Chondrocyte (in vitro differentiated cells): ENCODE measurements at regions not wholly inside any gene's neighbourhood (a gene's known extent, or its start where the extent isn't known, plus 50 kb on each side); places are given as distances from the start of the nearest gene placed in this dataset.
"Not testable (repeated sequence)": the region's sequence is repeated elsewhere in the genome, so short reads cannot be mapped to it uniquely, and the experiment has no call there.

ENCODE experiments used
- DNase-seq: peaks from one replicate; pipeline ENCODE4 v3.0.0; 2021; ENCODE audit warnings: mixed read lengths, low spot score
- H3K27ac Mint-ChIP-seq: one replicate; pipeline ENCODE4 v1.8.0; 2021; ENCODE audit warnings: mild to moderate bottlenecking, moderate library complexity, mixed read lengths; ENCODE audit not compliant: unreplicated experiment
- H3K27me3 Mint-ChIP-seq: 2 replicates; pipeline ENCODE4 v1.8.0; 2021; ENCODE audit warnings: low read depth, mixed read lengths
- H3K36me3 Mint-ChIP-seq: 2 replicates; pipeline ENCODE4 v1.8.0; 2021; ENCODE audit warnings: low read depth, mixed read lengths
- H3K4me1 Mint-ChIP-seq: 2 replicates; pipeline ENCODE4 v1.8.0; 2021; ENCODE audit warnings: low read depth, mild to moderate bottlenecking, mixed read lengths
- H3K4me3 Mint-ChIP-seq: one replicate; pipeline ENCODE4 v1.8.0; 2021; ENCODE audit warnings: mild to moderate bottlenecking, moderate library complexity, mixed read lengths; ENCODE audit not compliant: unreplicated experiment
- H3K9me3 Mint-ChIP-seq: 2 replicates; pipeline ENCODE4 v1.8.0; 2021; ENCODE audit warnings: low read depth, mixed read lengths
- CTCF ChIP-seq: fragments of 200-600 bp; sonication (generic); IDR thresholded peaks from 2 replicates; pipeline ENCODE4 v1.5.0; 2021; ENCODE audit warnings: antibody characterized with exemption, mild to moderate bottlenecking, moderate library complexity

- no peaks in the 10 kb centered on the region for H3K36me3 Mint-ChIP-seq
- H3K4me3 Mint-ChIP-seq = no peak overlapping the region
- DNase-seq = no peak
- TF ChIP-seq CTCF = peak; percentile 15
- H3K27ac Mint-ChIP-seq = no peak overlapping the region
- H3K4me1 Mint-ChIP-seq = peaks cover 21% of the 10 kb centered on the region
- peaks cover 2% of the 10 kb centered on the region for H3K9me3 Mint-ChIP-seq
- no peaks in the 10 kb centered on the region for H3K27me3 Mint-ChIP-seq
Measured at GRCh38 chr7:120186688-120187087, 86.3 kb upstream of the KCND2 start.

GRCh38 chr7:120189623-120190022 is 83.4 kb upstream of the KCND2 start:
- Mint-ChIP-seq H3K27me3 (no peaks in the 10 kb centered on the region), H3K4me3 (no peak overlapping the region), H3K9me3 (peaks cover 6% of the 10 kb centered on the region), H3K27ac (no peak overlapping the region), H3K4me1 (peaks cover 21% of the 10 kb centered on the region), H3K36me3 (no peaks in the 10 kb centered on the region)
- no peak for DNase-seq
- TF ChIP-seq CTCF = no peak

- no peaks in the 10 kb centered on the region for H3K36me3 Mint-ChIP-seq
- no peak overlapping the region for H3K27ac Mint-ChIP-seq
- H3K4me3 Mint-ChIP-seq = no peak overlapping the region
- TF ChIP-seq CTCF = no peak
- H3K9me3 Mint-ChIP-seq = peaks cover 11% of the 10 kb centered on the region
- H3K27me3 Mint-ChIP-seq = no peaks in the 10 kb centered on the region
- peaks cover 16% of the 10 kb centered on the region for H3K4me1 Mint-ChIP-seq
- no peak for DNase-seq
Measured at GRCh38 chr7:120190109-120190508, 82.9 kb upstream of the KCND2 start.

GRCh38 chr7:120190566-120190965 is 82.4 kb upstream of the KCND2 start:
- H3K27ac Mint-ChIP-seq = no peak overlapping the region
- H3K27me3 Mint-ChIP-seq = no peaks in the 10 kb centered on the region
- no peak overlapping the region for H3K4me3 Mint-ChIP-seq
- H3K9me3 Mint-ChIP-seq = peaks cover 11% of the 10 kb centered on the region
- no peak for DNase-seq
- TF ChIP-seq CTCF = no peak
- H3K36me3 Mint-ChIP-seq = no peaks in the 10 kb centered on the region
- peaks cover 11% of the 10 kb centered on the region for H3K4me1 Mint-ChIP-seq

GRCh38 chr7:120191423-120191822 is 81.6 kb upstream of the KCND2 start:
- not testable (repeated sequence) for H3K27ac Mint-ChIP-seq, H3K4me3 Mint-ChIP-seq, H3K36me3 Mint-ChIP-seq, DNase-seq, H3K4me1 Mint-ChIP-seq, H3K27me3 Mint-ChIP-seq
- H3K9me3 Mint-ChIP-seq = peaks cover 11% of the 10 kb centered on the region

GRCh38 chr7:120201290-120201689 is 71.7 kb upstream of the KCND2 start:
- Mint-ChIP-seq H3K4me3 (no peak overlapping the region), H3K4me1 (no peaks in the 10 kb centered on the region), H3K27ac (no peak overlapping the region), H3K36me3 (no peaks in the 10 kb centered on the region), H3K27me3 (no peaks in the 10 kb centered on the region), H3K9me3 (no peaks in the 10 kb centered on the region)
- DNase-seq = no peak
- TF ChIP-seq CTCF = no peak
